H1 (cell line): ENCODE measurements at regions not wholly inside any gene's neighbourhood (a gene's known extent, or its start where the extent isn't known, plus 50 kb on each side); places are given as distances from the start of the nearest gene placed in this dataset.

Source experiments
- CBX8 ChIP-seq: fragments of 300-800, 300-1000 bp; sonication (generic); IDR thresholded peaks from 2 replicates; pipeline ENCODE4 v1.7.1; 2016; ENCODE audit warnings: low read depth, low read length, borderline replicate concordance
- EZH2 ChIP-seq: fragments of 200-600 bp; sonication (generic); IDR thresholded peaks from 2 replicates; pipeline ENCODE4 v1.7.1; 2012; ENCODE audit warnings: low read depth, mild to moderate bottlenecking, moderate library complexity, low read length, inconsistent platforms; ENCODE audit not compliant: severe bottlenecking
- NRF1 ChIP-seq: IDR thresholded peaks from 2 replicates; pipeline ENCODE4 v1.6.1; 2011; ENCODE audit warnings: mild to moderate bottlenecking, low read depth, low read length, improper control_type of control experiment
- TAF1 ChIP-seq: IDR thresholded peaks from 2 replicates; pipeline ENCODE4 v1.6.1; 2011; ENCODE audit warnings: mild to moderate bottlenecking, low read depth, low read length
- TBP ChIP-seq: IDR thresholded peaks from 2 replicates; pipeline ENCODE4 v1.6.1; 2011; ENCODE audit warnings: low read depth, low read length, improper control_type of control experiment
- TF ChIP-seq, protein P1 (sequence below), 3 experiments: IDR thresholded peaks; 1 replicate in 2 of 3; 2 replicates in 1 of 3; pipeline versions ENCODE4 v1.5.1 to v1.6.1; 2011; ENCODE audit warnings: low read length in 3 of 3, mild to moderate bottlenecking in 3 of 3, inconsistent platforms in 2 of 3, low read depth in 1 of 3, moderate library complexity in 1 of 3; ENCODE audit not compliant: insufficient read depth in 1 of 3; ENCODE audit errors: control extremely low read depth in 1 of 3

DNA sequence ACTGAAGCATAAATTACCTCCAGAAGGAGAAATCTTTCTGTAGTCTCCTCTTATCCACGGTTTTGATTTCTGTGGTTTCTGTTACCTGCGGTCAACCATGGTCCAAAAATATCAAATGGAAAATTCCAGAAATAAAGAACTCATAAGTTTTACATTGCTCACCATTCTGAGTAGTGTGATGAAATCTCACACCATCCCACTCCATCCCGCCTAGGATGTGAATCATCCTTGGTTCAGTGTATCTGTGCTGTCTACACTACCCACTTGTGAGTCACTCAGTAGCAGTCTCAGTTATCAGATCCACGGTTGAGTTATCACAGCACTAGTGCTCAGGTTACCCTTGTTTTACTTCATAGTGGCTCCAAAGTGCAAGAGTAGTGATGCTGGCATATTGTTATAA lies 371.2 kb downstream of the NFIB start:
- no peak for TF ChIP-seq TAF1
- TF ChIP-seq, protein P1, sequence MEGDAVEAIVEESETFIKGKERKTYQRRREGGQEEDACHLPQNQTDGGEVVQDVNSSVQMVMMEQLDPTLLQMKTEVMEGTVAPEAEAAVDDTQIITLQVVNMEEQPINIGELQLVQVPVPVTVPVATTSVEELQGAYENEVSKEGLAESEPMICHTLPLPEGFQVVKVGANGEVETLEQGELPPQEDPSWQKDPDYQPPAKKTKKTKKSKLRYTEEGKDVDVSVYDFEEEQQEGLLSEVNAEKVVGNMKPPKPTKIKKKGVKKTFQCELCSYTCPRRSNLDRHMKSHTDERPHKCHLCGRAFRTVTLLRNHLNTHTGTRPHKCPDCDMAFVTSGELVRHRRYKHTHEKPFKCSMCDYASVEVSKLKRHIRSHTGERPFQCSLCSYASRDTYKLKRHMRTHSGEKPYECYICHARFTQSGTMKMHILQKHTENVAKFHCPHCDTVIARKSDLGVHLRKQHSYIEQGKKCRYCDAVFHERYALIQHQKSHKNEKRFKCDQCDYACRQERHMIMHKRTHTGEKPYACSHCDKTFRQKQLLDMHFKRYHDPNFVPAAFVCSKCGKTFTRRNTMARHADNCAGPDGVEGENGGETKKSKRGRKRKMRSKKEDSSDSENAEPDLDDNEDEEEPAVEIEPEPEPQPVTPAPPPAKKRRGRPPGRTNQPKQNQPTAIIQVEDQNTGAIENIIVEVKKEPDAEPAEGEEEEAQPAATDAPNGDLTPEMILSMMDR (IDR thresholded peaks at IDR 0.05; ENCODE audit: control extremely low read depth in 1 of 3, insufficient read depth in 1 of 3, low read depth in 1 of 3, low read length in 3 of 3), result no peak
- no peak for TF ChIP-seq EZH2
- no peak for TF ChIP-seq CBX8
- TF ChIP-seq TBP, result no peak
- no peak for TF ChIP-seq NRF1
